CD14-positive monocyte (primary cell): ENCODE measurements at regions not wholly inside any gene's neighbourhood (a gene's known extent, or its start where the extent isn't known, plus 50 kb on each side); places are given as distances from the start of the nearest gene placed in this dataset.
"Not testable (repeated sequence)": the region's sequence is repeated elsewhere in the genome, so short reads cannot be mapped to it uniquely, and the experiment has no call there.

ENCODE experiments used
- DNase-seq, 3 donors: peaks; one replicate each; pipeline ENCODE4 v3.0.0-alpha.2; 2011 to 2022
- H2AFZ ChIP-seq: 2 replicates; pipeline ENCODE4 v1.6.0; 2012; ENCODE audit warnings: mild to moderate bottlenecking, low read depth, low read length, inconsistent platforms; ENCODE audit not compliant: insufficient read depth, poor library complexity, severe bottlenecking
- H3K27ac ChIP-seq, 2 donors: 1 replicate in 1 of 2; 2 replicates in 1 of 2; pipeline ENCODE4 v1.5.1; 2012 to 2013; ENCODE audit warnings: low read length in 2 of 2, control low read depth in 1 of 2, inconsistent platforms in 1 of 2, low read depth in 1 of 2, mild to moderate bottlenecking in 1 of 2
- H3K27me3 ChIP-seq, 2 donors: one replicate each; pipeline versions ENCODE4 v1.6.0 to v1.6.1; 2011 to 2013; ENCODE audit warnings: low read length in 2 of 2; ENCODE audit not compliant: control insufficient read depth in 2 of 2, insufficient read depth in 2 of 2
- H3K36me3 ChIP-seq, 2 donors: replicated peaks in 1 of 2; 1 replicate in 1 of 2; 2 replicates in 1 of 2; pipeline versions ENCODE4 v1.5.1 to v1.6.1; 2012 to 2013; ENCODE audit warnings: low read length in 2 of 2, control low read depth in 1 of 2, inconsistent platforms in 1 of 2, mild to moderate bottlenecking in 1 of 2; ENCODE audit not compliant: insufficient read depth in 2 of 2, control insufficient read depth in 1 of 2
- H3K4me1 ChIP-seq, 2 donors: 1 replicate in 1 of 2; 2 replicates in 1 of 2; pipeline versions ENCODE4 v1.5.1 to v1.6.1; 2012 to 2013; ENCODE audit warnings: low read length in 2 of 2, control low read depth in 1 of 2, inconsistent platforms in 1 of 2, mild to moderate bottlenecking in 1 of 2, moderate library complexity in 1 of 2; ENCODE audit not compliant: insufficient read depth in 2 of 2, control insufficient read depth in 1 of 2
- H3K4me2 ChIP-seq: replicated peaks from 2 replicates; pipeline ENCODE3; 2012; ENCODE audit warnings: low read length, moderate library complexity, mild to moderate bottlenecking; ENCODE audit not compliant: poor library complexity, severe bottlenecking; ENCODE audit errors: extremely low read depth
- H3K4me3 ChIP-seq, 3 experiments: fragments of 200-600 bp in 1 of 3; sonication (generic) in 1 of 3; replicated peaks in 1 of 3; 1 replicate in 2 of 3; 2 replicates in 1 of 3; pipeline ENCODE4 v1.5.1; 2011 to 2013; ENCODE audit warnings: low read length in 3 of 3, mild to moderate bottlenecking in 3 of 3, control low read depth in 2 of 3, low read depth in 2 of 3, inconsistent platforms in 1 of 3, moderate library complexity in 1 of 3
- H3K79me2 ChIP-seq: 2 replicates; pipeline ENCODE4 v1.6.0; 2012; ENCODE audit warnings: mild to moderate bottlenecking, control low read depth, inconsistent platforms, low read length, moderate library complexity; ENCODE audit not compliant: insufficient read depth
- H3K9ac ChIP-seq: 2 replicates; pipeline ENCODE4 v1.6.0; 2017; ENCODE audit warnings: low read length, mild to moderate bottlenecking; ENCODE audit not compliant: insufficient read depth, poor library complexity, severe bottlenecking
- H3K9me3 ChIP-seq, 2 donors: replicated peaks in 1 of 2; 1 replicate in 1 of 2; 2 replicates in 1 of 2; pipeline versions ENCODE4 v1.5.1 to v1.6.1; 2012 to 2013; ENCODE audit warnings: low read length in 2 of 2, control low read depth in 1 of 2; ENCODE audit not compliant: control insufficient read depth in 1 of 2, insufficient read depth in 1 of 2
- H4K20me1 ChIP-seq: 2 replicates; pipeline ENCODE4 v1.6.0; 2012; ENCODE audit warnings: mild to moderate bottlenecking, low read length, control low read depth, moderate library complexity; ENCODE audit not compliant: insufficient read depth
- H3K27ac Mint-ChIP-seq, 7 donors: one replicate each; pipeline ENCODE4 v1.8.0; 2020; ENCODE audit warnings: mild to moderate bottlenecking in 7 of 7, mixed read lengths in 7 of 7, moderate library complexity in 6 of 7, inconsistent platforms in 2 of 7
- H3K27me3 Mint-ChIP-seq, 3 donors: one replicate each; pipeline ENCODE4 v1.8.0; 2021 to 2022; ENCODE audit warnings: low read depth in 3 of 3, mild to moderate bottlenecking in 3 of 3, mixed read lengths in 3 of 3, moderate library complexity in 3 of 3, inconsistent platforms in 1 of 3
- H3K36me3 Mint-ChIP-seq, 2 donors: one replicate each; pipeline ENCODE4 v1.8.0; 2020; ENCODE audit warnings: mixed read lengths in 2 of 2, inconsistent platforms in 1 of 2, mild to moderate bottlenecking in 1 of 2
- H3K4me1 Mint-ChIP-seq: one replicate; pipeline ENCODE4 v1.8.0; 2020; ENCODE audit warnings: mild to moderate bottlenecking, mixed read lengths
- H3K4me3 Mint-ChIP-seq, 2 donors: one replicate each; pipeline ENCODE4 v1.8.0; 2020; ENCODE audit warnings: mild to moderate bottlenecking in 2 of 2, mixed read lengths in 2 of 2, moderate library complexity in 1 of 2
- H3K9me3 Mint-ChIP-seq, 7 donors: one replicate each; pipeline ENCODE4 v1.8.0; 2020 to 2022; ENCODE audit warnings: mixed read lengths in 7 of 7, mild to moderate bottlenecking in 6 of 7, moderate library complexity in 6 of 7, inconsistent platforms in 2 of 7
- WGBS: methylation state at CpG from one replicate; pipeline ENCODE4 v1.1.5; 2013; ENCODE audit warnings: missing lambda C conversion rate; ENCODE audit not compliant: insufficient coverage; 5-methylcytosine and 5-hydroxymethylcytosine counted together
- intact Hi-C, 2 donors: fragments of 100-400 bp; cut with micrococcal nuclease; formaldehyde crosslinking; loops; one replicate each; pipeline versions ENCODE4 v1.15.0 to v1.15.1; 2023
- TF ChIP-seq, protein P1 (sequence below): fragments of 200-600 bp; IDR thresholded peaks from one replicate; pipeline ENCODE4 v1.8.0; 2022; ENCODE audit warnings: antibody characterized with exemption, mild to moderate bottlenecking

DNA sequence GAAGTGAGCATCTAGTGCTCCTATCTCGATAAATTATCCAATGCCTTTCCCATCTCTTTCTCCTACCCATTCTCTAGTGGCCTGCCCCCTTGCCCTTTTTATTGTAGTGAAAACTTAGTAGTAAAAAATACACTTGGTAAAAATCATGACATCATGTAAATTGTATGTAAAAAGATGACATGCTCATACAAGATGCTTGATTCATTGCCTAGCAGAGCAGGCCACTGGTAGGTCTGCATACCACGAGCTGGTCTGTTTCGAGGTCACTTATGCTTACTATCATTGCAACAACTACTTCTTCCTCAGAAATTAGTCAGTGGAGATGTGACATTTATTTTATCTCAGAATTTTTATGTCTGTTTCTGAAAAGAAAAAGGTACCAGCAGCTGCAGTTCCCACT, 177.3 kb downstream of the C9orf152 start:
- intact Hi-C loops = no loop called here
- Mint-ChIP-seq H3K9me3 (no peaks in the 10 kb centered on the region), H3K27ac (no peak overlapping the region), H3K4me3 (no peak overlapping the region), H3K27me3 (peaks cover 0 to 10% (median 5%) of the 10 kb centered on the region in 3 donors), H3K4me1 (peaks cover 29% of the 10 kb centered on the region), H3K36me3 (no peaks in the 10 kb centered on the region)
- Histone ChIP-seq H2AFZ (no peak overlapping the region), H3K4me3 (no peak overlapping the region), H3K9ac (no peak overlapping the region), H3K27me3 (no peaks in the 10 kb centered on the region), H3K36me3 (no peaks in the 10 kb centered on the region), H3K79me2 (no peaks in the 10 kb centered on the region), H3K4me1 (peaks cover 20 to 29% of the 10 kb centered on the region in 2 donors), H3K9me3 (no peaks in the 10 kb centered on the region), H4K20me1 (no peaks in the 10 kb centered on the region), H3K27ac (no peak overlapping the region), H3K4me2 (no peak overlapping the region)
- TF ChIP-seq, protein P1, sequence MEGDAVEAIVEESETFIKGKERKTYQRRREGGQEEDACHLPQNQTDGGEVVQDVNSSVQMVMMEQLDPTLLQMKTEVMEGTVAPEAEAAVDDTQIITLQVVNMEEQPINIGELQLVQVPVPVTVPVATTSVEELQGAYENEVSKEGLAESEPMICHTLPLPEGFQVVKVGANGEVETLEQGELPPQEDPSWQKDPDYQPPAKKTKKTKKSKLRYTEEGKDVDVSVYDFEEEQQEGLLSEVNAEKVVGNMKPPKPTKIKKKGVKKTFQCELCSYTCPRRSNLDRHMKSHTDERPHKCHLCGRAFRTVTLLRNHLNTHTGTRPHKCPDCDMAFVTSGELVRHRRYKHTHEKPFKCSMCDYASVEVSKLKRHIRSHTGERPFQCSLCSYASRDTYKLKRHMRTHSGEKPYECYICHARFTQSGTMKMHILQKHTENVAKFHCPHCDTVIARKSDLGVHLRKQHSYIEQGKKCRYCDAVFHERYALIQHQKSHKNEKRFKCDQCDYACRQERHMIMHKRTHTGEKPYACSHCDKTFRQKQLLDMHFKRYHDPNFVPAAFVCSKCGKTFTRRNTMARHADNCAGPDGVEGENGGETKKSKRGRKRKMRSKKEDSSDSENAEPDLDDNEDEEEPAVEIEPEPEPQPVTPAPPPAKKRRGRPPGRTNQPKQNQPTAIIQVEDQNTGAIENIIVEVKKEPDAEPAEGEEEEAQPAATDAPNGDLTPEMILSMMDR = no peak
- no CpG with 5 or more reads among the region's 3 CpGs for WGBS
- DNase-seq = peak in 1 of 3 donors; percentile 49

DNA sequence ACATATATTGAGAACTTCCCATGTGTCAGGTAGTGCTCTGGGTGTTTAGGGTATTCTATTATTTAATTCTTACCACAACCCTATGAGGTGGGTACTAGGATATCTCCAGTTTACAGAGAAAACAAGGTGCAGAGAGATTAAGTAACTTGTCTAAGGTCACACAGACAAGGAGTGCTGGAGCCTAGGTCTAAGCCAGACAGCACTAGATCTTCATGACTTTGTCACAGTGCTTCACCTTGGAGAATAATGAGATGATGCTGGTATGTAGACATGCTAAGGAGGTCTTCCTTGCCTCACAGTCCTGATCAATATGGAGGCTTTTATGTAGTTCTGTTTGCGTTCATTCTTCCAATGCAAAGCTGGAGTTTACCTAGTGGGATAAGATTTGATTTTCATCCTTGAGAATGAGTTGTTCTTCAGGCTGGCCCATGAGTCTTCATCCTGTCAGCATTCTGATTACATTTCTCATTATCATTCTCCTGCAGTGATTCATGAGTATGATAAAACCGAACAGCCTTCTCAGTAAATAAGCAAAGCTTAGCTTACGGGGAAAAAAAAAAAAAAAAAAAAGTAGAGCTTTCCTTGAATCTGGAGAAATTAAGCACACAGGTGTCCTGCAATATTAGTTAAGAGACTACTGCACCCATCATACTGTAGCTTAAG, 176.3 kb downstream of the C9orf152 start:
- Histone ChIP-seq H3K4me3 (no peak overlapping the region), H3K27ac (no peak overlapping the region), H2AFZ (no peak overlapping the region), H3K36me3 (no peaks in the 10 kb centered on the region), H3K9me3 (no peaks in the 10 kb centered on the region), H3K27me3 (no peaks in the 10 kb centered on the region), H3K79me2 (no peaks in the 10 kb centered on the region), H4K20me1 (no peaks in the 10 kb centered on the region), H3K4me2 (no peak overlapping the region), H3K9ac (no peak overlapping the region), H3K4me1 (peaks cover 16 to 25% of the 10 kb centered on the region in 2 donors)
- no CpG with 5 or more reads among the region's 3 CpGs for WGBS
- intact Hi-C loops = no loop called here
- TF ChIP-seq, protein P1 = no peak
- Mint-ChIP-seq H3K27ac (no peak overlapping the region), H3K27me3 (peaks cover 0 to 5% (median 2%) of the 10 kb centered on the region in 3 donors), H3K4me1 (peaks cover 25% of the 10 kb centered on the region), H3K9me3 (peaks cover 0 to under 1% (median 0%) of the 10 kb centered on the region in 7 donors), H3K4me3 (no peak overlapping the region), H3K36me3 (no peaks in the 10 kb centered on the region)
- DNase-seq = no peak

DNA sequence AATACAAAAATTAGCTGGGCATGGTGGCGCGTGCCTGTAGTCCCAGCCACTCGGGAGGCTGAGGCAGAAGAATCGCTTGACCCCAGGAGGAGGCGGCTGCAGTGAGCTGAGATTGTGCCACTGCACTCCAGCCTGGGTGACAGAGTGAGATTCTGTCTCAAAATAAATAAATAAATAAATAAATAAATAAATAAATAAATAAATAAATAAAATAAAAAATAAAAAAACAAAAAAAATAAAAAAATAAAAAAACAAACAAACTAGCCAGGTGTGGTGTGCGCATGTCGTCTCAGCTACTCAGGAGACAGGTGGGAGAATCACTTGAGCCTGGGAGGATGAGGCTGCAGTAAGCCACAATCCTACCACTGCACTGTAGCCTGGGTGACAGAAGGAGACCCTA, 175.4 kb downstream of the C9orf152 start:
- H3K79me2 ChIP-seq, H4K20me1 ChIP-seq, H3K4me3 Mint-ChIP-seq, H3K4me2 ChIP-seq, H3K27me3 Mint-ChIP-seq, H3K9ac ChIP-seq, H3K9me3 ChIP-seq, H3K36me3 ChIP-seq, H3K9me3 Mint-ChIP-seq, H2AFZ ChIP-seq, H3K36me3 Mint-ChIP-seq, DNase-seq, intact Hi-C loops, H3K4me3 ChIP-seq, H3K27me3 ChIP-seq, H3K27ac Mint-ChIP-seq, H3K27ac ChIP-seq: not testable (repeated sequence)
- H3K4me1 Mint-ChIP-seq = peaks cover 20% of the 10 kb centered on the region
- peaks cover 15 to 20% of the 10 kb centered on the region in 2 donors for H3K4me1 ChIP-seq
- no CpG with 5 or more reads among the region's 7 CpGs for WGBS
